HG03565 (cell line): ENCODE measurements at regions not wholly inside any gene's neighbourhood (a gene's known extent, or its start where the extent isn't known, plus 50 kb on each side); places are given as distances from the start of the nearest gene placed in this dataset.

ENCODE experiments used
- ATAC-seq: cut with Tn5 transposase; IDR thresholded peaks from one replicate; pipeline ENCODE4 v1.9.1; 2021; ENCODE audit warnings: mild to moderate bottlenecking, moderate library complexity; ENCODE audit not compliant: unreplicated experiment

GRCh38 chr2:217185265-217185995 is 325.6 kb upstream of the TNP1 start:
- ATAC-seq, result no peak

- no peak for ATAC-seq
Measured at GRCh38 chr2:217184242-217184641, 324.4 kb upstream of the TNP1 start.

GRCh38 chr2:217183471-217183870 is 323.6 kb upstream of the TNP1 start:
- ATAC-seq, result no peak

- no peak for ATAC-seq
Measured at GRCh38 chr2:217182926-217183325, 323.1 kb upstream of the TNP1 start.

- no peak for ATAC-seq
Measured at GRCh38 chr2:217181512-217181911, 321.6 kb upstream of the TNP1 start.

GRCh38 chr2:217179854-217180253 is 320.0 kb upstream of the TNP1 start:
- ATAC-seq, result no peak

GRCh38 chr2:217178341-217178740 is 318.5 kb upstream of the TNP1 start:
- ATAC-seq, result no peak

- no peak for ATAC-seq
Measured at GRCh38 chr2:217177720-217178119, 317.9 kb upstream of the TNP1 start.

GRCh38 chr2:217171874-217172273 is 312.0 kb upstream of the TNP1 start:
- ATAC-seq, result no peak

GRCh38 chr2:217168496-217168895 is 308.6 kb upstream of the TNP1 start:
- ATAC-seq, result no peak

- no peak for ATAC-seq
Measured at GRCh38 chr2:217167531-217167930, 307.7 kb upstream of the TNP1 start.

GRCh38 chr2:217166241-217166850 is 306.5 kb upstream of the TNP1 start:
- no peak for ATAC-seq

GRCh38 chr2:217165547-217165946 is 305.7 kb upstream of the TNP1 start:
- ATAC-seq, result no peak

GRCh38 chr2:217163987-217164386 is 304.1 kb upstream of the TNP1 start:
- no peak for ATAC-seq

GRCh38 chr2:217162533-217162932 is 302.7 kb upstream of the TNP1 start:
- no peak for ATAC-seq

- ATAC-seq, result no peak
Measured at GRCh38 chr2:217160978-217161973, 301.4 kb upstream of the TNP1 start.

- ATAC-seq, result no peak
Measured at GRCh38 chr2:217160103-217160743, 300.4 kb upstream of the TNP1 start.

- ATAC-seq, result no peak
Measured at GRCh38 chr2:217158928-217159327, 299.1 kb upstream of the TNP1 start.

GRCh38 chr2:217157581-217157980 is 297.7 kb upstream of the TNP1 start:
- no peak for ATAC-seq

GRCh38 chr2:217156801-217157200 is 296.9 kb upstream of the TNP1 start:
- no peak for ATAC-seq

GRCh38 chr2:217154923-217155322 is 295.1 kb upstream of the TNP1 start:
- ATAC-seq, result no peak
